ENCODE measurements at regions not wholly inside any gene's neighbourhood (a gene's known extent, or its start where the extent isn't known, plus 50 kb on each side); places are given as distances from the start of the nearest gene placed in this dataset.

- no peak for DNase-seq
Measured at GRCh38 chr15:96264801-96265515, 65.5 kb upstream of the NR2F2 start.

GRCh38 chr15:96266456-96266855 lies 64.0 kb upstream of the NR2F2 start:
- no peak for DNase-seq

- DNase-seq, result no peak
Measured at GRCh38 chr15:96267463-96267862, 63.0 kb upstream of the NR2F2 start.

- no peak for DNase-seq
Measured at GRCh38 chr15:96268442-96269204, 61.9 kb upstream of the NR2F2 start.

- DNase-seq, result no peak
Measured at GRCh38 chr15:96270581-96271172, 59.8 kb upstream of the NR2F2 start.

GRCh38 chr15:96272427-96272826 lies 58.1 kb upstream of the NR2F2 start:
- no peak for DNase-seq

- no peak for DNase-seq
Measured at GRCh38 chr15:96273317-96274086, 57.0 kb upstream of the NR2F2 start.

GRCh38 chr15:96274087-96274440 lies 56.4 kb upstream of the NR2F2 start:
- DNase-seq, result no peak

GRCh38 chr15:96274698-96275097 lies 55.8 kb upstream of the NR2F2 start:
- no peak for DNase-seq

- DNase-seq, result no peak
Measured at GRCh38 chr15:96276438-96277210, 53.9 kb upstream of the NR2F2 start.

Data from CD4-positive, alpha-beta T cell treated with Interleukin-12 subunit alpha and Interleukin-12 subunit beta, for 1 hour (primary cell).